OCI-LY1 (cell line): ENCODE measurements at regions not wholly inside any gene's neighbourhood (a gene's known extent, or its start where the extent isn't known, plus 50 kb on each side); places are given as distances from the start of the nearest gene placed in this dataset.

Source experiments
- EZH2 ChIP-seq: fragments of 200-600 bp; sonication (generic), shearing (Covaris generic); IDR thresholded peaks from 2 replicates; pipeline ENCODE4 v1.8.0; 2017; ENCODE audit warnings: borderline replicate concordance, mixed run types, mild to moderate bottlenecking, antibody characterized with exemption, low read length, moderate library complexity, mixed read lengths
- TF ChIP-seq, protein P1 (sequence below): fragments of 200-600 bp; sonication (generic), shearing (Covaris generic); IDR thresholded peaks from 2 replicates; pipeline ENCODE4 v1.5.1; 2017; ENCODE audit warnings: mild to moderate bottlenecking, antibody characterized with exemption, low read length, moderate library complexity, mixed read lengths

DNA sequence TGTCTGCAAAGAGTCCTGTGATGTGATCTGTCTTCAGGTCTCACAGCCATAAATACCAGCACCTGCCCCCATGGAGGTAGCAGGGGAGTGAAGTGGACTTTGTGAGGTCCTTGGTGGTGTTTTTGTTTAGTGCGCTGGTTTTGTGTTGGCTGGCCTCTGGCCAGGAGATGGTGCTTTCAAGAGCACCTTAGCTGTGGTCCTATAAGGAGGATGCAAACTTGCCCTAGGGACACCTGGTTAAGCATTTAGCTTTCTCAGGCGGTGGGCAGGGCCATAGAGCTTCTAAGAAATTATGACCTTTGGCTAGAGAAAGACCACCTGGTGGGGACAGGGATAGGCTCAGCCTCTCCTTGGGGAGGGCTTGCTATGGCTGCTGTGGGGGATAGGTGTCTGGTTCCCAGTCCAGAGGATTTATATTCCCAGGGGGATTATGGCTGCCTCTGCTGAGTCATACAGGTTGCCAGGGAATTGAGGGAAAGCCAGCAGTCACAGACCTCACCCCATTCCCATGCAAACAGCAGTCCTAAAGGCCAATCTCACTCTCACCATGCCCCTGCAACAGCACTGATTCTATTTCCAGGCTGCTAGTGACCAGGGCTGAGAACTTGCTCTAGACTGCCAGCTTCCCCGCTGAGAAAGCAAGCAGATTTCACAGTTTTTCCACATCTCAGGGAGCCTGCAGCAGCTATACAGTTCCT, 259.3 kb downstream of the TFAP2B start:
- TF ChIP-seq, protein P1, sequence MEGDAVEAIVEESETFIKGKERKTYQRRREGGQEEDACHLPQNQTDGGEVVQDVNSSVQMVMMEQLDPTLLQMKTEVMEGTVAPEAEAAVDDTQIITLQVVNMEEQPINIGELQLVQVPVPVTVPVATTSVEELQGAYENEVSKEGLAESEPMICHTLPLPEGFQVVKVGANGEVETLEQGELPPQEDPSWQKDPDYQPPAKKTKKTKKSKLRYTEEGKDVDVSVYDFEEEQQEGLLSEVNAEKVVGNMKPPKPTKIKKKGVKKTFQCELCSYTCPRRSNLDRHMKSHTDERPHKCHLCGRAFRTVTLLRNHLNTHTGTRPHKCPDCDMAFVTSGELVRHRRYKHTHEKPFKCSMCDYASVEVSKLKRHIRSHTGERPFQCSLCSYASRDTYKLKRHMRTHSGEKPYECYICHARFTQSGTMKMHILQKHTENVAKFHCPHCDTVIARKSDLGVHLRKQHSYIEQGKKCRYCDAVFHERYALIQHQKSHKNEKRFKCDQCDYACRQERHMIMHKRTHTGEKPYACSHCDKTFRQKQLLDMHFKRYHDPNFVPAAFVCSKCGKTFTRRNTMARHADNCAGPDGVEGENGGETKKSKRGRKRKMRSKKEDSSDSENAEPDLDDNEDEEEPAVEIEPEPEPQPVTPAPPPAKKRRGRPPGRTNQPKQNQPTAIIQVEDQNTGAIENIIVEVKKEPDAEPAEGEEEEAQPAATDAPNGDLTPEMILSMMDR = no peak
- no peak for TF ChIP-seq EZH2
